ENCODE measurements at regions not wholly inside any gene's neighbourhood (a gene's known extent, or its start where the extent isn't known, plus 50 kb on each side); places are given as distances from the start of the nearest gene placed in this dataset.

DNA sequence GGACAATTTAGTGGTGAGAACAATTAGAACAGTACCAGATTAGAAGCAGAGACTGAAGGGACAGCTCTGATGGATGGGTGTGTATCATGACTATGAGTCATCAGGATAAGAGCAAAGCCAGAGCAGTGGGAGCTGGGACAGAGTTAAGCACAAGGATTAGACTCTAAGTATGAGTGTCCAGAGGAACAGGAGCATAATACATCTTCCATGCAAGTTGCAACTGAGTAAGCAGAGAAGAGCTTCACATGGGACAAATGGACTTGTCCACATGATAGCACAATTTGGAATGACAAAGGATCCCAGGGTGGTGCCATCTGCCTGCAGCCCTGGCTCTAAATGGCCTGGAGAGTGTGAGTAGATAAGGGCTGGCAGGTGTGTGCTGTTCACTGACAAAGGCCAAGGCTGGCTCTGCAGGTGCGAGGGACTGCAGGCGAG lies 226.4 kb upstream of the CAND1 start:
- dilution Hi-C loops (cut with MboI; ENCODE audit: extremely low pct_ligation_motif_present, low sequenced_read_pairs) = no loop called here
- Histone ChIP-seq H3K27me3 (ENCODE audit: control insufficient read depth, extremely low read depth, insufficient read depth, low read length) (no peaks in the 10 kb centered on the region), H3K9ac (ENCODE audit: control insufficient read depth, extremely low read depth, insufficient read depth, low read length) (no peak overlapping the region), H4K20me1 (ENCODE audit: control insufficient read depth, extremely low read depth, insufficient read depth, low read length) (no peaks in the 10 kb centered on the region), H3K4me3 (ENCODE audit: control insufficient read depth in 2 of 3, extremely low read depth in 1 of 3, insufficient read depth in 2 of 3, low read depth in 1 of 3, low read length in 3 of 3) (no peak overlapping the region), H3K9me1 (ENCODE audit: control insufficient read depth, extremely low read depth, insufficient read depth, low read length) (no peaks in the 10 kb centered on the region), H3K27ac (ENCODE audit: control insufficient read depth, insufficient read depth, low read length) (no peak overlapping the region), H3K79me2 (ENCODE audit: control insufficient read depth, insufficient read depth, low read length) (no peaks in the 10 kb centered on the region), H3K4me1 (ENCODE audit: control insufficient read depth, extremely low read depth, insufficient read depth, low read length) (peaks cover 6% of the 10 kb centered on the region), H3K4me2 (ENCODE audit: control insufficient read depth, extremely low read depth, insufficient read depth, low read depth, low read length) (no peak overlapping the region), H3K36me3 (ENCODE audit: control insufficient read depth in 2 of 2, extremely low read depth in 1 of 2, insufficient read depth in 2 of 2, low read length in 2 of 2) (no peaks in the 10 kb centered on the region), H3K9me3 (ENCODE audit: control insufficient read depth, low read depth, low read length) (no peaks in the 10 kb centered on the region), H2AFZ (ENCODE audit: control insufficient read depth, low read length) (no peak overlapping the region)
- TF ChIP-seq CTCF (optimal IDR thresholded peaks at IDR 0.05 in 1 of 3, IDR thresholded peaks at IDR 0.05 in 1 of 3, conservative IDR thresholded peaks at IDR 0.05 in 1 of 3; ENCODE audit: extremely low read depth in 1 of 3, insufficient read depth in 2 of 3, low read length in 3 of 3) = no peak
- TF ChIP-seq EZH2 (IDR thresholded peaks at IDR 0.05; ENCODE audit: low read length) = no peak
- DNase-seq (ENCODE audit: low read depth, low spot score) (no peak), FAIRE-seq (peak; percentile 87)

DNA sequence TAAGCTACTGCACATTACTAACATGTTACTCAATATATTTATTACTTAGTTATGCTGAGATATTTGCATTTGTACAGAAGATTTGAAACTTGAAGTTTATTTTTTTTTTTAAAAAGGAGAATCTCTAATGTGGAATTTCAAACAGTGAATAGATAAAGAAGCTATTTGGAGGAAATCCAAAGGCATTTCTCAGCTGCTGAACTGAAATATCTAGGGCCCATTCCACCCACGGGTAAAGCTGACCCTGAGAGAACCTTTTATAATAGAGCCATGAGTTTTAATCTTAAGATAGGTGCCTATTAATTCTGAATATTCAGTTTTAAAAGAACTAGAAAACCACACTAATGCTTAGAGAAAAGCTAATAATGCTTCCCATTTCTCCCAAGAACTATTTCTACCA lies 225.4 kb upstream of the CAND1 start:
- DNase-seq (ENCODE audit: low read depth, low spot score) = no peak
- no peak overlapping the region for H3K27ac ChIP-seq (ENCODE audit: control insufficient read depth, insufficient read depth, low read length)
- H3K27me3 ChIP-seq (ENCODE audit: control insufficient read depth, extremely low read depth, insufficient read depth, low read length) = no peaks in the 10 kb centered on the region
- no peaks in the 10 kb centered on the region for H3K9me3 ChIP-seq (ENCODE audit: control insufficient read depth, low read depth, low read length)
- peaks cover 6% of the 10 kb centered on the region for H3K4me1 ChIP-seq (ENCODE audit: control insufficient read depth, extremely low read depth, insufficient read depth, low read length)
- FAIRE-seq = no peak
- no peak overlapping the region for H3K4me2 ChIP-seq (ENCODE audit: control insufficient read depth, extremely low read depth, insufficient read depth, low read depth, low read length)
- H4K20me1 ChIP-seq (ENCODE audit: control insufficient read depth, extremely low read depth, insufficient read depth, low read length) = no peaks in the 10 kb centered on the region
- dilution Hi-C loops (cut with MboI; ENCODE audit: extremely low pct_ligation_motif_present, low sequenced_read_pairs) = no loop called here
- no peaks in the 10 kb centered on the region for H3K79me2 ChIP-seq (ENCODE audit: control insufficient read depth, insufficient read depth, low read length)
- no peak overlapping the region for H3K9ac ChIP-seq (ENCODE audit: control insufficient read depth, extremely low read depth, insufficient read depth, low read length)
- no peaks in the 10 kb centered on the region for H3K9me1 ChIP-seq (ENCODE audit: control insufficient read depth, extremely low read depth, insufficient read depth, low read length)
- H3K36me3 ChIP-seq (ENCODE audit: control insufficient read depth in 2 of 2, extremely low read depth in 1 of 2, insufficient read depth in 2 of 2, low read length in 2 of 2) = no peaks in the 10 kb centered on the region
- H2AFZ ChIP-seq (ENCODE audit: control insufficient read depth, low read length) = no peak overlapping the region
- H3K4me3 ChIP-seq (ENCODE audit: control insufficient read depth in 2 of 3, extremely low read depth in 1 of 3, insufficient read depth in 2 of 3, low read depth in 1 of 3, low read length in 3 of 3) = no peak overlapping the region
- TF ChIP-seq CTCF (optimal IDR thresholded peaks at IDR 0.05 in 1 of 3, IDR thresholded peaks at IDR 0.05 in 1 of 3, conservative IDR thresholded peaks at IDR 0.05 in 1 of 3; ENCODE audit: extremely low read depth in 1 of 3, insufficient read depth in 2 of 3, low read length in 3 of 3) (no peak), EZH2 (IDR thresholded peaks at IDR 0.05; ENCODE audit: low read length) (no peak)

Measured in keratinocyte (primary cell).